ENCODE measurements at regions not wholly inside any gene's neighbourhood (a gene's known extent, or its start where the extent isn't known, plus 50 kb on each side); places are given as distances from the start of the nearest gene placed in this dataset.
A peak's percentile ranks its signal among the peaks of the same experiment; 100 is the strongest.

DNA sequence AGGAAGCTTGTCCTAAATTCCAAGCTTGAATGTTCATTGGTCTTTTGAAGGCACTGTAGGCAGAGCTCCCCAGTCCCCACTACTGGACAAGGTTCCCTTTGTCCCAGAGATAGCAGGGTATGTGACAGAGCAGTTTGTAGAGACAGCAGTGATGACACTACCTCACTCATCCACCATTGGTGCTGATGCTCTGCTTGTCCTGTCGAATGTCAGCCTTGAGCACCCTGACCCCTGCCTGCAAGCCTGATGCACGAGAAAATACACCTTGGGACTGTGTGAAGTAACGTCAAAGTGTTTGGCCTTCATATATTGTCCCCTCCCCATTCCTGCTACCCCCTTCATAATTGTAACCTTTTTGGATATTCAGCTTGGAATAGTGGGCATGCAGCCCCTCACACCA, 188.9 kb upstream of the EOLA2 start:
- Histone ChIP-seq H3K4me3 (ENCODE audit: low read length) (no peak overlapping the region), H3K27me3 (ENCODE audit: insufficient read depth, low read length, poor library complexity) (no peaks in the 10 kb centered on the region), H2BK120ac (ENCODE audit: low read depth, low read length) (no peak overlapping the region), H3K4me2 (ENCODE audit: low read length) (no peak overlapping the region), H3K18ac (ENCODE audit: low read length) (no peak overlapping the region), H3K27ac (ENCODE audit: low read depth, low read length) (no peak overlapping the region), H4K5ac (ENCODE audit: low read length) (no peak overlapping the region), H2AK5ac (ENCODE audit: low read length) (no peak overlapping the region), H3K9ac (ENCODE audit: low read length) (no peak overlapping the region), H3K56ac (ENCODE audit: low read length) (no peak overlapping the region), H3K79me1 (ENCODE audit: low read length) (no peaks in the 10 kb centered on the region), H3K23ac (ENCODE audit: low read length) (no peak overlapping the region), H2BK15ac (replicated peaks; ENCODE audit: low read depth) (no peak overlapping the region), H3K4ac (ENCODE audit: low read depth, low read length) (no peak overlapping the region), H2BK5ac (ENCODE audit: low read length) (no peak overlapping the region), H3K36me3 (ENCODE audit: control insufficient read depth, insufficient read depth, low read length) (no peaks in the 10 kb centered on the region), H4K8ac (ENCODE audit: low read depth, low read length) (no peak overlapping the region), H3K4me1 (ENCODE audit: control insufficient read depth, low read depth, low read length) (no peaks in the 10 kb centered on the region), H3K79me2 (ENCODE audit: control insufficient read depth, insufficient read depth, low read length) (no peaks in the 10 kb centered on the region)
- peak; percentile 25 for DNase-seq
- WGBS (ENCODE audit: extremely low coverage, insufficient coverage, low lambda C conversion rate): no CpG with 5 or more reads among the region's 3 CpGs

- H3K18ac ChIP-seq (ENCODE audit: low read length): no peak overlapping the region
- no peak overlapping the region for H2BK120ac ChIP-seq (ENCODE audit: low read depth, low read length)
- no peak overlapping the region for H2AK5ac ChIP-seq (ENCODE audit: low read length)
- no peak overlapping the region for H3K27ac ChIP-seq (ENCODE audit: low read depth, low read length)
- no peaks in the 10 kb centered on the region for H3K4me1 ChIP-seq (ENCODE audit: control insufficient read depth, low read depth, low read length)
- no peaks in the 10 kb centered on the region for H3K79me1 ChIP-seq (ENCODE audit: low read length)
- no peak overlapping the region for H3K9ac ChIP-seq (ENCODE audit: low read length)
- H3K27me3 ChIP-seq (ENCODE audit: insufficient read depth, low read length, poor library complexity): no peaks in the 10 kb centered on the region
- no peak overlapping the region for H4K8ac ChIP-seq (ENCODE audit: low read depth, low read length)
- H2BK5ac ChIP-seq (ENCODE audit: low read length): no peak overlapping the region
- no peak overlapping the region for H3K4me2 ChIP-seq (ENCODE audit: low read length)
- no peaks in the 10 kb centered on the region for H3K36me3 ChIP-seq (ENCODE audit: control insufficient read depth, insufficient read depth, low read length)
- no peak overlapping the region for H3K56ac ChIP-seq (ENCODE audit: low read length)
- no peak overlapping the region for H4K5ac ChIP-seq (ENCODE audit: low read length)
- no peak overlapping the region for H3K4me3 ChIP-seq (ENCODE audit: low read length)
- WGBS (ENCODE audit: extremely low coverage, insufficient coverage, low lambda C conversion rate): no CpG with 5 or more reads among the region's 4 CpGs
- H3K4ac ChIP-seq (ENCODE audit: low read depth, low read length): no peak overlapping the region
- no peak for DNase-seq
- H3K79me2 ChIP-seq (ENCODE audit: control insufficient read depth, insufficient read depth, low read length): no peaks in the 10 kb centered on the region
- H2BK15ac ChIP-seq (replicated peaks; ENCODE audit: low read depth): no peak overlapping the region
- no peak overlapping the region for H3K23ac ChIP-seq (ENCODE audit: low read length)
These were observed 205.6 kb upstream of the EOLA2 start for GRCh38 chrX:150143721-150144440.

- no peak overlapping the region for H3K4ac ChIP-seq (ENCODE audit: low read depth, low read length)
- no peak overlapping the region for H4K8ac ChIP-seq (ENCODE audit: low read depth, low read length)
- no peak overlapping the region for H3K23ac ChIP-seq (ENCODE audit: low read length)
- no peak overlapping the region for H2BK5ac ChIP-seq (ENCODE audit: low read length)
- H3K27ac ChIP-seq (ENCODE audit: low read depth, low read length): no peak overlapping the region
- no peak overlapping the region for H3K4me2 ChIP-seq (ENCODE audit: low read length)
- no peak overlapping the region for H3K9ac ChIP-seq (ENCODE audit: low read length)
- no peaks in the 10 kb centered on the region for H3K4me1 ChIP-seq (ENCODE audit: control insufficient read depth, low read depth, low read length)
- no peak overlapping the region for H2BK15ac ChIP-seq (replicated peaks; ENCODE audit: low read depth)
- no CpG with 5 or more reads among the region's 1 CpG for WGBS (ENCODE audit: extremely low coverage, insufficient coverage, low lambda C conversion rate)
- H3K4me3 ChIP-seq (ENCODE audit: low read length): no peak overlapping the region
- H3K27me3 ChIP-seq (ENCODE audit: insufficient read depth, low read length, poor library complexity): no peaks in the 10 kb centered on the region
- DNase-seq: peak; percentile 21
- no peaks in the 10 kb centered on the region for H3K79me2 ChIP-seq (ENCODE audit: control insufficient read depth, insufficient read depth, low read length)
- no peak overlapping the region for H3K18ac ChIP-seq (ENCODE audit: low read length)
- no peaks in the 10 kb centered on the region for H3K36me3 ChIP-seq (ENCODE audit: control insufficient read depth, insufficient read depth, low read length)
- no peaks in the 10 kb centered on the region for H3K79me1 ChIP-seq (ENCODE audit: low read length)
- H2BK120ac ChIP-seq (ENCODE audit: low read depth, low read length): no peak overlapping the region
- H3K56ac ChIP-seq (ENCODE audit: low read length): no peak overlapping the region
- no peak overlapping the region for H2AK5ac ChIP-seq (ENCODE audit: low read length)
- H4K5ac ChIP-seq (ENCODE audit: low read length): no peak overlapping the region
These were observed 208.1 kb upstream of the EOLA2 start for GRCh38 chrX:150146271-150146896.

- H3K56ac ChIP-seq (ENCODE audit: low read length): no peak overlapping the region
- H3K27me3 ChIP-seq (ENCODE audit: insufficient read depth, low read length, poor library complexity): no peaks in the 10 kb centered on the region
- no peak overlapping the region for H3K4me2 ChIP-seq (ENCODE audit: low read length)
- H3K79me2 ChIP-seq (ENCODE audit: control insufficient read depth, insufficient read depth, low read length): no peaks in the 10 kb centered on the region
- no peak overlapping the region for H3K4ac ChIP-seq (ENCODE audit: low read depth, low read length)
- no peak overlapping the region for H2BK120ac ChIP-seq (ENCODE audit: low read depth, low read length)
- H3K27ac ChIP-seq (ENCODE audit: low read depth, low read length): no peak overlapping the region
- no peak overlapping the region for H3K9ac ChIP-seq (ENCODE audit: low read length)
- H4K5ac ChIP-seq (ENCODE audit: low read length): no peak overlapping the region
- no peaks in the 10 kb centered on the region for H3K79me1 ChIP-seq (ENCODE audit: low read length)
- no peaks in the 10 kb centered on the region for H3K4me1 ChIP-seq (ENCODE audit: control insufficient read depth, low read depth, low read length)
- no peak for DNase-seq
- no peak overlapping the region for H2BK15ac ChIP-seq (replicated peaks; ENCODE audit: low read depth)
- no peaks in the 10 kb centered on the region for H3K36me3 ChIP-seq (ENCODE audit: control insufficient read depth, insufficient read depth, low read length)
- H3K4me3 ChIP-seq (ENCODE audit: low read length): no peak overlapping the region
- no CpG with 5 or more reads among the region's 5 CpGs for WGBS (ENCODE audit: extremely low coverage, insufficient coverage, low lambda C conversion rate)
- H3K18ac ChIP-seq (ENCODE audit: low read length): no peak overlapping the region
- no peak overlapping the region for H3K23ac ChIP-seq (ENCODE audit: low read length)
- no peak overlapping the region for H2AK5ac ChIP-seq (ENCODE audit: low read length)
- H4K8ac ChIP-seq (ENCODE audit: low read depth, low read length): no peak overlapping the region
- no peak overlapping the region for H2BK5ac ChIP-seq (ENCODE audit: low read length)
These were observed 210.7 kb upstream of the EOLA2 start for GRCh38 chrX:150148749-150149672.

- no peak overlapping the region for H2BK15ac ChIP-seq (replicated peaks; ENCODE audit: low read depth)
- H3K79me1 ChIP-seq (ENCODE audit: low read length): no peaks in the 10 kb centered on the region
- no peak overlapping the region for H2BK120ac ChIP-seq (ENCODE audit: low read depth, low read length)
- no CpG with 5 or more reads among the region's 4 CpGs for WGBS (ENCODE audit: extremely low coverage, insufficient coverage, low lambda C conversion rate)
- H3K36me3 ChIP-seq (ENCODE audit: control insufficient read depth, insufficient read depth, low read length): no peaks in the 10 kb centered on the region
- H3K4me3 ChIP-seq (ENCODE audit: low read length): no peak overlapping the region
- H3K27me3 ChIP-seq (ENCODE audit: insufficient read depth, low read length, poor library complexity): no peaks in the 10 kb centered on the region
- DNase-seq: no peak
- H4K5ac ChIP-seq (ENCODE audit: low read length): no peak overlapping the region
- H3K4me1 ChIP-seq (ENCODE audit: control insufficient read depth, low read depth, low read length): no peaks in the 10 kb centered on the region
- H3K79me2 ChIP-seq (ENCODE audit: control insufficient read depth, insufficient read depth, low read length): no peaks in the 10 kb centered on the region
- no peak overlapping the region for H4K8ac ChIP-seq (ENCODE audit: low read depth, low read length)
- H2BK5ac ChIP-seq (ENCODE audit: low read length): no peak overlapping the region
- H3K56ac ChIP-seq (ENCODE audit: low read length): no peak overlapping the region
- no peak overlapping the region for H3K23ac ChIP-seq (ENCODE audit: low read length)
- H3K4me2 ChIP-seq (ENCODE audit: low read length): no peak overlapping the region
- H3K9ac ChIP-seq (ENCODE audit: low read length): no peak overlapping the region
- H3K18ac ChIP-seq (ENCODE audit: low read length): no peak overlapping the region
- H3K4ac ChIP-seq (ENCODE audit: low read depth, low read length): no peak overlapping the region
- no peak overlapping the region for H2AK5ac ChIP-seq (ENCODE audit: low read length)
- H3K27ac ChIP-seq (ENCODE audit: low read depth, low read length): no peak overlapping the region
These were observed 211.9 kb upstream of the EOLA2 start for GRCh38 chrX:150150076-150150779.
